Trophoblast cell (in vitro differentiated cells and primary cell): ENCODE measurements at regions not wholly inside any gene's neighbourhood (a gene's known extent, or its start where the extent isn't known, plus 50 kb on each side); places are given as distances from the start of the nearest gene placed in this dataset.

ENCODE experiments used
- DNase-seq, 2 donors: peaks; one replicate each; pipeline ENCODE4 v3.0.0-alpha.2; 2016
- H2AFZ ChIP-seq: 2 replicates; pipeline ENCODE4 v1.6.1; 2013; ENCODE audit warnings: low read length, moderate library complexity, mild to moderate bottlenecking; ENCODE audit not compliant: insufficient read depth, poor library complexity
- H2AK5ac ChIP-seq: 2 replicates; pipeline ENCODE4 v1.6.1; 2013; ENCODE audit warnings: mild to moderate bottlenecking, low read length
- H2BK120ac ChIP-seq: 2 replicates; pipeline ENCODE4 v1.6.1; 2013; ENCODE audit warnings: low read length, mild to moderate bottlenecking, moderate library complexity; ENCODE audit not compliant: insufficient read depth, poor library complexity
- H2BK12ac ChIP-seq: 2 replicates; pipeline ENCODE4 v1.6.1; 2013; ENCODE audit warnings: mild to moderate bottlenecking, low read length, moderate library complexity
- H2BK5ac ChIP-seq: 2 replicates; pipeline ENCODE4 v1.6.1; 2013; ENCODE audit warnings: low read length, low read depth, moderate library complexity, mild to moderate bottlenecking; ENCODE audit not compliant: poor library complexity
- H3K14ac ChIP-seq: 2 replicates; pipeline ENCODE4 v1.6.1; 2013; ENCODE audit warnings: mild to moderate bottlenecking, low read length
- H3K18ac ChIP-seq: 2 replicates; pipeline ENCODE4 v1.6.1; 2013; ENCODE audit warnings: mild to moderate bottlenecking, low read length
- H3K23ac ChIP-seq: 2 replicates; pipeline ENCODE4 v1.6.1; 2013; ENCODE audit warnings: low read length
- H3K27ac ChIP-seq: 2 replicates; pipeline ENCODE4 v1.5.1; 2013; ENCODE audit warnings: low read depth, mild to moderate bottlenecking, inconsistent platforms, low read length, moderate library complexity
- H3K27me3 ChIP-seq: 2 replicates; pipeline ENCODE4 v1.6.1; 2013; ENCODE audit warnings: inconsistent platforms, mild to moderate bottlenecking, low read length, moderate library complexity; ENCODE audit not compliant: insufficient read depth
- H3K36me3 ChIP-seq, 2 experiments: 1 replicate in 1 of 2; 2 replicates in 1 of 2; pipeline ENCODE4 v1.6.1; 2013; ENCODE audit warnings: low read length in 2 of 2, mild to moderate bottlenecking in 2 of 2, moderate library complexity in 1 of 2; ENCODE audit not compliant: insufficient read depth in 2 of 2, control insufficient read depth in 1 of 2
- H3K4ac ChIP-seq: 2 replicates; pipeline ENCODE4 v1.6.1; 2013; ENCODE audit warnings: low read depth, mild to moderate bottlenecking, low read length, moderate library complexity
- H3K4me1 ChIP-seq, 2 experiments: 1 replicate in 1 of 2; 2 replicates in 1 of 2; pipeline ENCODE4 v1.6.1; 2013; ENCODE audit warnings: low read length in 2 of 2, mild to moderate bottlenecking in 2 of 2, moderate library complexity in 1 of 2; ENCODE audit not compliant: insufficient read depth in 2 of 2, control insufficient read depth in 1 of 2
- H3K4me2 ChIP-seq: 2 replicates; pipeline ENCODE4 v1.6.1; 2013; ENCODE audit warnings: inconsistent platforms, mild to moderate bottlenecking, low read length, moderate library complexity
- H3K4me3 ChIP-seq: 2 replicates; pipeline ENCODE4 v1.5.1; 2013; ENCODE audit warnings: mild to moderate bottlenecking, low read depth, low read length, inconsistent platforms
- H3K79me1 ChIP-seq: one replicate; pipeline ENCODE4 v1.6.1; 2013; ENCODE audit warnings: low read length
- H3K79me2 ChIP-seq: 2 replicates; pipeline ENCODE4 v1.6.1; 2013; ENCODE audit warnings: low read length, mild to moderate bottlenecking; ENCODE audit not compliant: control insufficient read depth, insufficient read depth, poor library complexity
- H3K9ac ChIP-seq: 2 replicates; pipeline ENCODE4 v1.6.1; 2013; ENCODE audit warnings: mild to moderate bottlenecking, low read length
- H3K9me3 ChIP-seq: 2 replicates; pipeline ENCODE4 v1.6.1; 2013; ENCODE audit warnings: low read depth, mild to moderate bottlenecking, control low read depth, inconsistent platforms, low read length; ENCODE audit not compliant: insufficient read depth
- H4K12ac ChIP-seq: 2 replicates; pipeline ENCODE4 v1.6.1; 2013; ENCODE audit warnings: low read depth, mild to moderate bottlenecking, low read length, moderate library complexity
- H4K8ac ChIP-seq: 2 replicates; pipeline ENCODE4 v1.6.1; 2013; ENCODE audit warnings: low read depth, mild to moderate bottlenecking, low read length, moderate library complexity
- H4K91ac ChIP-seq: one replicate; pipeline ENCODE4 v1.6.1; 2013; ENCODE audit warnings: low read depth, mild to moderate bottlenecking, low read length, moderate library complexity
- WGBS: extraction: QIAGEN DNeasy Blood & Tissue Kit; methylation state at CpG from one replicate; pipeline ENCODE4 v1.1.7; 2013; ENCODE audit warnings: missing lambda C conversion rate; ENCODE audit not compliant: insufficient read length, insufficient coverage; ENCODE audit errors: extremely low coverage; 5-methylcytosine and 5-hydroxymethylcytosine counted together

DNA sequence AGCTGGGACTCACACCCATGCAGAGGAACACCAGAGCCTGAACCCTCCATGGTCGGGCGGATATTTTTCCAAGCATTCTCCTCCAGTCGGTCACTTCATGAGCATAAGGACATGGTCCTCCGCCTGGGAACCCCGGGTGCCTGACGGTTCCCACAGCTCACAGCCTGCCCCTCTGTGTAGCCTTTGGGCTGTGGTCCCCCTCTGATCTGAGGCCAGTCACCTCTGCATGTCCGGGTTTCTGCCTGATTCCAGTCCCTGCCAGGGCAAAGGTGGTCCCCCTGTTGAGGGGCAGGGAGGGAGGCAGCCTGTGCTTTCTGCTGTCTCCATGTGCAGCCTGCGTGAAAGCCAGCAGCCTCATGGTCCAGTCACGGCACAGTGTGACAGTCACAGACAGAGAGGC lies 76.6 kb upstream of the KLF13 start:
- Histone ChIP-seq H2AK5ac (no peak overlapping the region), H3K4ac (no peak overlapping the region), H3K4me1 (no peaks in the 10 kb centered on the region), H3K4me3 (no peak overlapping the region), H3K23ac (no peak overlapping the region), H4K8ac (no peak overlapping the region), H3K27ac (no peak overlapping the region), H2BK120ac (no peak overlapping the region), H3K4me2 (no peak overlapping the region), H3K18ac (no peak overlapping the region), H3K36me3 (no peaks in the 10 kb centered on the region), H3K79me1 (no peaks in the 10 kb centered on the region), H3K79me2 (no peaks in the 10 kb centered on the region), H3K27me3 (no peaks in the 10 kb centered on the region), H2BK5ac (no peak overlapping the region), H4K12ac (no peak overlapping the region), H4K91ac (no peak overlapping the region), H3K9ac (no peak overlapping the region), H2BK12ac (no peak overlapping the region), H3K14ac (no peak overlapping the region), H2AFZ (no peak overlapping the region), H3K9me3 (no peaks in the 10 kb centered on the region)
- no peak for DNase-seq
- no CpG with 5 or more reads among the region's 9 CpGs for WGBS

GRCh38 chr15:31251165-31251564 lies 75.5 kb upstream of the KLF13 start:
- Histone ChIP-seq H2BK5ac (no peak overlapping the region), H3K23ac (no peak overlapping the region), H3K79me1 (no peaks in the 10 kb centered on the region), H3K36me3 (no peaks in the 10 kb centered on the region), H2AFZ (no peak overlapping the region), H3K9ac (no peak overlapping the region), H2AK5ac (no peak overlapping the region), H3K4ac (no peak overlapping the region), H3K79me2 (no peaks in the 10 kb centered on the region), H4K12ac (no peak overlapping the region), H3K4me3 (no peak overlapping the region), H3K27ac (no peak overlapping the region), H3K27me3 (no peaks in the 10 kb centered on the region), H3K9me3 (no peaks in the 10 kb centered on the region), H2BK120ac (no peak overlapping the region), H3K18ac (no peak overlapping the region), H3K4me2 (no peak overlapping the region), H3K4me1 (no peaks in the 10 kb centered on the region), H4K91ac (no peak overlapping the region), H4K8ac (no peak overlapping the region), H3K14ac (no peak overlapping the region), H2BK12ac (no peak overlapping the region)
- DNase-seq = no peak
- no CpG with 5 or more reads among the region's 7 CpGs for WGBS

DNA sequence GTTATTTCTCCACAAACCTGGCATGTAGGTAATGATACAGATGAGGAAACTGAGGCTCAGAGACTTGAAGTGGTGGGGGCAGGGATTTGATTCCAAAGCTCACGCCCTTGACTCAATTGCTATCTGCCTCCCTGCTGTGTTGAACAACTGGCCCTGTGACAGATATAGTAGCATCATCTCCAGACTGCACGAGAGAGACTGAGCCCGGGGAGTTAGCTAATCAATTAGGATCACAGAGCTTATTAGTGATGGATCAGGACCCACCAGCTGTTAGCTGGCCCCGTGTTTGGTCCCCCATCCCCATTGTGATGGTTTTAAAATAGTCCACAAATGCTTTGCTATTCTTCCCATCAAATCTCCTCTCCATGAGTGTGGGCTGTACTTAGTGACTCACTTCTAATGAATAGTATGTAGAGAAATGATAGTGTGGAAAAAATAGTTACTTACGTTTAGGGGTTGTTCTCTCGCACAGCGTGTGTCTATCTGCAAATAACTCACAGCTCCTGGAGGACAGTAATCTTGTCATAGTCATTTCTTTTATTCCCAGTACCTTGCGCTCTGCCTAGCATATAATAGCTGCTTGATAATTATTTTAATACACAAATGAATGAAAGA lies 74.4 kb upstream of the KLF13 start:
- Histone ChIP-seq H4K12ac (no peak overlapping the region), H3K4me1 (no peaks in the 10 kb centered on the region), H3K79me1 (no peaks in the 10 kb centered on the region), H4K91ac (no peak overlapping the region), H4K8ac (no peak overlapping the region), H3K14ac (no peak overlapping the region), H2AFZ (no peak overlapping the region), H3K23ac (no peak overlapping the region), H3K27me3 (no peaks in the 10 kb centered on the region), H2AK5ac (no peak overlapping the region), H3K9ac (no peak overlapping the region), H3K18ac (no peak overlapping the region), H3K4me3 (no peak overlapping the region), H3K4me2 (no peak overlapping the region), H2BK12ac (no peak overlapping the region), H3K79me2 (no peaks in the 10 kb centered on the region), H3K36me3 (no peaks in the 10 kb centered on the region), H3K27ac (no peak overlapping the region), H2BK120ac (no peak overlapping the region), H3K9me3 (no peaks in the 10 kb centered on the region), H2BK5ac (no peak overlapping the region), H3K4ac (no peak overlapping the region)
- no peak for DNase-seq
- WGBS = no CpG with 5 or more reads among the region's 8 CpGs

DNA sequence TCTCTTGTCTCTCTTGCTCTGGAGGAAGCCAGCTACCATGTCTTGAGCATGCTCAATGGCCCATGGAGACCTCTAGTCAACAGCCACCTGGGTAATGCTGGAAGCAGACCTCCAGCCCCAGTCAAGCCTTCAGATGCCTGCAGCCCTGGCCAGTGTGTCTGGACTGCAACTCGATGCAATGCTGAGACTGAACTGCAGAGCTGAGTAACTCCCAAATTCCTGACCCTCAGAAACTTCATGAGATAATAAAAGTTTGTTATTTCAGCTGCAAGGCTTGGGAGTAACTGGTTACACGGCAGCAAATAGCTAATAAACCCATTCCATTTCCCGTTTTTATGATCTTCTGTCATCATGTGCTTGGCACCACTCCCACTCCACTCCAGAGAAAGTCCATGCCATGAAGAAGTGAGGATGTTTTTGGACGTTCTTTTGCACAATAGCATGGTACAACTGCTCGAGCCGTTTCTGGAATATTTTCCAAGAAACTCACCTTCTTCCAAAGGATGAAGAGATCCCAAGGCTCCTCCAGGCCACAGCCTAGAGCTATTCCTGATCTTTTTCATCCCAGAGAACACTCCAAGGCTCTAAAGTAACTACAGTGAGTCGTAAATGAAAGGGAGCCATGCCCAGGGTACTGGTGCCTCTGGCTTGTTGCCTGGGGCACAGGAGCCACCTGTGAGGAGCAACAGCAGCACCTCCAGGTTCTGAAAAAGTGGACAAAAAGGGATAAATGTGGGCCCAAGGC lies 72.0 kb upstream of the KLF13 start:
- no peak overlapping the region for H3K4ac ChIP-seq
- no peak overlapping the region for H2BK5ac ChIP-seq
- no peak overlapping the region for H3K14ac ChIP-seq
- H3K9ac ChIP-seq = no peak overlapping the region
- no peak overlapping the region for H3K23ac ChIP-seq
- no peaks in the 10 kb centered on the region for H3K4me1 ChIP-seq
- H2BK12ac ChIP-seq = no peak overlapping the region
- H3K79me2 ChIP-seq = no peaks in the 10 kb centered on the region
- WGBS = no CpG with 5 or more reads among the region's 7 CpGs
- H3K36me3 ChIP-seq = no peaks in the 10 kb centered on the region
- H3K4me3 ChIP-seq = no peak overlapping the region
- no peak overlapping the region for H2AK5ac ChIP-seq
- H3K27me3 ChIP-seq = no peaks in the 10 kb centered on the region
- H4K12ac ChIP-seq = no peak overlapping the region
- no peak overlapping the region for H4K91ac ChIP-seq
- no peak overlapping the region for H4K8ac ChIP-seq
- H2AFZ ChIP-seq = no peak overlapping the region
- H3K27ac ChIP-seq = no peak overlapping the region
- DNase-seq = no peak
- no peak overlapping the region for H2BK120ac ChIP-seq
- no peaks in the 10 kb centered on the region for H3K79me1 ChIP-seq
- H3K18ac ChIP-seq = no peak overlapping the region
- no peak overlapping the region for H3K4me2 ChIP-seq
- H3K9me3 ChIP-seq = no peaks in the 10 kb centered on the region
